ENCODE measurements at regions not wholly inside any gene's neighbourhood (a gene's known extent, or its start where the extent isn't known, plus 50 kb on each side); places are given as distances from the start of the nearest gene placed in this dataset.

DNA sequence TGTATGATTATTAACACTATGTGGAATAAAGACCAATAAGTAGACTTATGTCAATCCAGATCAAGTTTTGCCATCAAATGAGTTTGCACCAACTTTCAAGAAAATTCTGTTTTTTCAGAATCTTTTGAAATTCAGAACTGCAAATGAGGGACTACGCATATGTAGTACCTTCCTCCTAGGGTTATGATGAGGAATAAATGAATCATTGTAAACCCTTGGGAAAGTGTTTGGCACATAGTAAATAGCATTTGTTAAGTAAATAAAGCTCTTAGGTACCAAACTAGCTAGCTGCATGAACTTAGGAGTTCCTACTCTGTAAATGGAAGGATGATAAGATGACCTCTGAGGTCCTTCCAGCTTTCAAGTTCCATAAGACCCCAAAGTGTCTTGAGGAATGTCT, 242.6 kb upstream of the SETMAR start:
- intact Hi-C loops (cut with DNase I; ENCODE audit: low total_unique reads), result no loop called here
- TF ChIP-seq CTCF (IDR thresholded peaks at IDR 0.05) (no peak), POLR2AphosphoS5 (IDR thresholded peaks at IDR 0.05) (no peak)
- Histone ChIP-seq H3K27me3 (no peaks in the 10 kb centered on the region), H3K9me3 (no peaks in the 10 kb centered on the region), H3K27ac (no peak overlapping the region), H3K36me3 (no peaks in the 10 kb centered on the region), H3K4me3 (no peak overlapping the region), H3K4me1 (peaks cover 0 to 11% (median 5%) of the 10 kb centered on the region in 4 donors)
- no peak for DNase-seq
- WGBS, 5 donors, result 32 to 64% (median 53%) methylated on average over 1 of the region's 1 CpG

- intact Hi-C loops (cut with DNase I; ENCODE audit: low total_unique reads), result no loop called here
- TF ChIP-seq POLR2AphosphoS5 (IDR thresholded peaks at IDR 0.05) (no peak), POLR2A (IDR thresholded peaks at IDR 0.05) (no peak), CTCF (IDR thresholded peaks at IDR 0.05) (no peak), EP300 (IDR thresholded peaks at IDR 0.05) (no peak)
- H3K27me3 ChIP-seq, result no peaks in the 10 kb centered on the region
These were observed 242.0 kb upstream of the SETMAR start for GRCh38 chr3:4061195-4061594.

GRCh38 chr3:4061783-4062360, 241.3 kb upstream of the SETMAR start:
- TF ChIP-seq EP300 (IDR thresholded peaks at IDR 0.05), result no peak
- no peak for TF ChIP-seq POLR2AphosphoS5 (IDR thresholded peaks at IDR 0.05)
- TF ChIP-seq POLR2A (IDR thresholded peaks at IDR 0.05), result no peak
- TF ChIP-seq CTCF (IDR thresholded peaks at IDR 0.05), result no peak
- H3K36me3 ChIP-seq, result no peaks in the 10 kb centered on the region
- 48 to 64% (median 58%) methylated on average over 4 of the region's 4 CpGs for WGBS, 5 donors
- H3K27me3 ChIP-seq, result no peaks in the 10 kb centered on the region
- H3K4me1 ChIP-seq, result peaks cover 0 to 11% (median 5%) of the 10 kb centered on the region in 4 donors
- H3K27ac ChIP-seq, result no peak overlapping the region
- no peak overlapping the region for H3K4me3 ChIP-seq
- intact Hi-C loops (cut with DNase I; ENCODE audit: low total_unique reads), result no loop called here
- DNase-seq, result no peak
- H3K9me3 ChIP-seq, result no peaks in the 10 kb centered on the region

More at GRCh38 chr3:4061195-4061594, 242.0 kb upstream of the SETMAR start:
- Histone ChIP-seq H3K4me1 (peaks cover 0 to 11% (median 5%) of the 10 kb centered on the region in 4 donors), H3K27ac (no peak overlapping the region), H3K36me3 (no peaks in the 10 kb centered on the region), H3K4me3 (no peak overlapping the region), H3K9me3 (no peaks in the 10 kb centered on the region)
- DNase-seq, result no peak

DNA sequence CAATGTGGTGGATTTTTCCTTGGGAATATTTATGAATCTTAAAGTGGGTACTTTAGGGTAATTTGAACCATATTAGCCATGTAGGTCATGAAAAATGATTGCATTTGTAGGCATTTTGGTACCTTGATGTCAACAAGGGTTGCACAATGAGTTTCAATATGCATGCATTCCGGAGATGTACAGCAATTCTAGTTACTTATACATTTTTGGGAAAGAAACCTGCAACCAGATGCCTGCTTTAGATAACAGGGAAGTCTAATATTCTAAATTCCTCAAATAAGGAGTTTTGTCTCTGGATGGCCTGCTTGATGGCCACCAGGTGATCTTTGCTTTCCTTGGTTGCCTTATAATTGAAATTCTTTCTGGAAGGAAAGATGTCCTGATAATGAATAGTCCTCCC, 240.5 kb upstream of the SETMAR start:
- no peaks in the 10 kb centered on the region for H3K27me3 ChIP-seq
- peaks cover 0 to 11% (median 5%) of the 10 kb centered on the region in 4 donors for H3K4me1 ChIP-seq
- H3K36me3 ChIP-seq, result no peaks in the 10 kb centered on the region
- H3K4me3 ChIP-seq, result no peak overlapping the region
- no peak for TF ChIP-seq EP300 (IDR thresholded peaks at IDR 0.05)
- no peak for TF ChIP-seq POLR2AphosphoS5 (IDR thresholded peaks at IDR 0.05)
- no peak for TF ChIP-seq POLR2A (IDR thresholded peaks at IDR 0.05)
- TF ChIP-seq CTCF (IDR thresholded peaks at IDR 0.05), result no peak
- 89 to 100% (median 93%) methylated on average over 1 of the region's 1 CpG for WGBS, 5 donors
- DNase-seq, result no peak
- H3K9me3 ChIP-seq, result no peaks in the 10 kb centered on the region
- H3K27ac ChIP-seq, result no peak overlapping the region
- intact Hi-C loops (cut with DNase I; ENCODE audit: low total_unique reads), result no loop called here
